ENCODE measurements at regions not wholly inside any gene's neighbourhood (a gene's known extent, or its start where the extent isn't known, plus 50 kb on each side); places are given as distances from the start of the nearest gene placed in this dataset.

DNA sequence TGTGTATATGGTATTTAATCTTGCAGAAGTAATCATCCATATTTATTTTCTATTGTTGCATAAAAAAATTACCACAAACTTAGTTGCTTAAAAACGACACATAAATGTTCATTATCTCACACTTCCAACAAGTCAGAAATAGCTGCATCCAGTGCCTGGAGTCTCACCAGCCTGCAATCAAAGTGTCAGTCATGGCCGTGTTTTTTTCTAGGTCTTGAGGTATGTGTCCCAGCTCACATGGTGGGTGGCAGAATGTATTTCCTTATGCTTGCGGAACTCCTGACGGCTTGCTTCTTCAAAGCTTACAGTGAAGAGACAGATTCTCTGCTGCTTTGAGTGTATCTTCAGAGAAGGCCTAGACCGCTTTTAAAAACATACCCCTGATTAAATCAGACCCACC lies 670.2 kb upstream of the LMO3 start:
- TF ChIP-seq, protein P1, sequence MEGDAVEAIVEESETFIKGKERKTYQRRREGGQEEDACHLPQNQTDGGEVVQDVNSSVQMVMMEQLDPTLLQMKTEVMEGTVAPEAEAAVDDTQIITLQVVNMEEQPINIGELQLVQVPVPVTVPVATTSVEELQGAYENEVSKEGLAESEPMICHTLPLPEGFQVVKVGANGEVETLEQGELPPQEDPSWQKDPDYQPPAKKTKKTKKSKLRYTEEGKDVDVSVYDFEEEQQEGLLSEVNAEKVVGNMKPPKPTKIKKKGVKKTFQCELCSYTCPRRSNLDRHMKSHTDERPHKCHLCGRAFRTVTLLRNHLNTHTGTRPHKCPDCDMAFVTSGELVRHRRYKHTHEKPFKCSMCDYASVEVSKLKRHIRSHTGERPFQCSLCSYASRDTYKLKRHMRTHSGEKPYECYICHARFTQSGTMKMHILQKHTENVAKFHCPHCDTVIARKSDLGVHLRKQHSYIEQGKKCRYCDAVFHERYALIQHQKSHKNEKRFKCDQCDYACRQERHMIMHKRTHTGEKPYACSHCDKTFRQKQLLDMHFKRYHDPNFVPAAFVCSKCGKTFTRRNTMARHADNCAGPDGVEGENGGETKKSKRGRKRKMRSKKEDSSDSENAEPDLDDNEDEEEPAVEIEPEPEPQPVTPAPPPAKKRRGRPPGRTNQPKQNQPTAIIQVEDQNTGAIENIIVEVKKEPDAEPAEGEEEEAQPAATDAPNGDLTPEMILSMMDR (conservative IDR thresholded peaks at IDR 0.05) = no peak
- H3K27ac ChIP-seq = no peak overlapping the region

DNA sequence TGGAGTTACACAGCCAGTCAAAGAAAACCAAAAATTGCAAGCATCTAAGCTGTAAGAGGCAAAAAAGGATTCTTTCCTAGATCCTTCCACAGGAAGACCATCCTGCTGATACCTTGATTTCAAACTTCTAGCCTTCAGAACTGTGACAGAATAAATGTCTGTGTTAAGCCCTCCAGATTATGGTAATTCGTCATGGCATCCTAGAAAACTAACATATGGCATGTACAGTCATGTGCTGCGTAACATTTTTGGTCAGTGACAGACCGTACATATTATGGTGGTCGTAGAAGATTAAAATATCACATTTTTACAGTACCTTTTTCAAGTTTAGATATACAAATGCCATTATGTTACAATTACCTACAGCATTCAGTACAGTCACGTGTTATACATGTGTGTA lies 660.9 kb upstream of the LMO3 start:
- no peak overlapping the region for H3K27ac ChIP-seq

DNA sequence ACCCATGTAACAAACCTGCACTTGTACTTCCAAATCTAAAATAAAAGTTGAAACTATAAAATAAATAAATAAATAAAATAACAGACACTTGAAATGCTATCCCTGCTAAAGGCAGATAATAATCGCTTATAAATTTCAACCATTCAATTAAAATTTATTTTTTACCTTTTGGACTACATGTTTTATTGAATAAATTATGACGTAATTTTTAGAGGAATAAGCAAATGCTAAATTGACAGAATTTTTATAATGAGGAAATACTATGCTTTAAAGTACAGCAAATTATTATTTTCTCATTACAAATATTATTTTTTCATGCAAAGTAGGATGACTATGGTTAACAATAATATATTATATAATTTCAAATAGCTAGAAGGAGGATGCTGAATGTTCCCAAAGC lies 658.6 kb upstream of the LMO3 start:
- TF ChIP-seq, protein P1 (conservative IDR thresholded peaks at IDR 0.05) = no peak
- no peak overlapping the region for H3K27ac ChIP-seq

More for the DNA sequence above, 660.9 kb upstream of the LMO3 start:
- TF ChIP-seq, protein P1 (conservative IDR thresholded peaks at IDR 0.05) = no peak

DNA sequence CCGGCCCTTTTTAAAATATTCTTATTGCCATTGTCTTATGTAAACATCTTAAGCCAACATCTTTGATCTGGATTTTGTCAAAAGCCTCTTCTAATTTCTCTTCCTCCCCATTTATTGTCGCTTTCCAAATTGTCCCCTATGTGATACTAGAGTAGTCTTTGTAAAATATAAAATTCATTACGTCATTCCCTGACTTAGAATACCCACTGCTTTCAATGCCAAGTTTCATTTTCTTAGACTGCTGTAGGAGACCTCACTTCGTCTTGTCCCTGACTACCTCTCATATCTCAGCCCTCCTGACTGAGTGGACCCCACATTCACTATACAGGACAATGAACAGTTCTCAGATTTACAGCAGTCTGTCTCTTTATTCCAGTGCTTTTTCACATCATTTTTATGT lies 633.9 kb upstream of the LMO3 start:
- TF ChIP-seq, protein P1 (conservative IDR thresholded peaks at IDR 0.05) = no peak

DNA sequence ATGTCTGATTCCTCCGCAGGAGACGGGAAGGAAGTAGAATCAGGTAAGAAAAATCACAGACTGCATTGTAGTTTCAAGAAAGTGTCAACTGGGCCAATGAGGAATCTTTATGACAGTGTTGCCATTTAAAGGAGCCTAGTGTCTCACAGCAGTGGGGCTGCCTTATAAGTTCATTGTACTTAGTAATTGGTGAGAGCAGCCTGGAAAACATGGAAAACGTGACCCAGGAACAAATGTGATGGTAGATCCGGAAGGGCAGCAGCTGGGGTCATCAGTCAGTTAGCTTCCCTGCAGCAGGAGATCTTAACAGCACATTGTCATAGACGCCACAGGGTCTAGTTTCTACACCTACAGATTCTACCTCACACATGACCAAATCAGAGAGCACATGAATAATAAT lies 630.0 kb upstream of the LMO3 start:
- TF ChIP-seq, protein P1 (conservative IDR thresholded peaks at IDR 0.05) = no peak

More for the DNA sequence above, 633.9 kb upstream of the LMO3 start:
- no peak overlapping the region for H3K27ac ChIP-seq

DNA sequence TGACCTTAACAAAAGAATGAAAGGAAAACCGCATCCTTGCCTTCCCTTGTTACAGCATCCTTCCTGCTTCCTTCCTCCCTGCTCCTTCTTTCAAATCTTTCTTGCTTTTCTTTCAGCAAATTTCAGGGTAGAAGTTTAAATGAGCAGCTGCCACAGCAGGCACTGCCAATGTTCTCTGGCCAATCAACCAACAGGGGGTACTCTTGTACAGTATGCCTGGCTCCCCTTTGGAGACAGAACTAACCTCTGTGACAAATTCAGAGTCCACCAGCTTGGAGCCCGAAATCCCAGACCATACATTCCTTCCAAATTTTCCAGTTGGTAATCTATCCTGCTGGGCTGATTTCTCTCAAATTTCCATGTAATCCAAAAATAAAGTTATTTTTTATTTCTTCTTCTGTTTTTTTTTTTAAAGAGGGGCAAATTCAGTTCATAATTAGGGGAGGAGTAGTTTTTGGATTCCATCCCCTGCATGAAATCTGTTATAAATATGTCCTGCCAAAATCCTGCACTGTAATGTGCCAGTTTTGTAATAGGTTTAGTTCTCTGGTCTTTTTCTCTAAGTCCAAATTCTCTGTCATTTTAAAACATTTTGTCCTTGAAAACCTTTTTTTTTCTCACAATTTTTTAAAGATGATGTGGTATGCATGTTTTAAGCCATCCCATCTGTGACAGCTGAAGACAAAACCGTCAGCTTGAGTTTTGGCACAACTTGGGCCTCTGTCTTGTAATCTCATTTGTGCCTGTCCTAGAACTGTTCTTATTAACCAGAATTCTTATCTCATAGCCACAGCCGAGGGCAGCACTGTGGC lies 610.0 kb upstream of the LMO3 start:
- TF ChIP-seq, protein P1 (conservative IDR thresholded peaks at IDR 0.05) = no peak
- H3K27ac ChIP-seq = no peak overlapping the region

More for the DNA sequence above, 630.0 kb upstream of the LMO3 start:
- H3K27ac ChIP-seq = no peak overlapping the region

DNA sequence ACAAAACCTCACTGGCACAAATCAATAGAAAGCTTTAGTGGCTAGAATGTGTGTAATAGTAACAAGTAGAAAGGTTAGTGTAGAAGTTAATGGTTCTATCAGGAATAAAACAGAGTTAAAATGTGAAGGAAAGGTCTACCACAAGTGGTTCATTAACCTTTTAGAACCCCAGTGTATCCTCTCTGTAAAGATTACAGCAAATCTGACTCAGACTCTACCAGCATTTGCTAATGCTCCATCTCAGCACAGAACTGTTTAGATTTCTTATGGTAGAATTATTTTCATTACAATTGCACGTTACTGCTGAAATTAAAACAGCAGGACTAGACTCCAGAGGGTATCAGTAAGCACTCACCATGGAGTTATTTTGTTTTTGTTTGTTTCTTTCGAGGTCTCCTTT lies 609.0 kb upstream of the LMO3 start:
- TF ChIP-seq, protein P1 (conservative IDR thresholded peaks at IDR 0.05) = no peak
- no peak overlapping the region for H3K27ac ChIP-seq

Measured in VCaP (cell line).